ENCODE measurements at regions not wholly inside any gene's neighbourhood (a gene's known extent, or its start where the extent isn't known, plus 50 kb on each side); places are given as distances from the start of the nearest gene placed in this dataset.

- TF ChIP-seq POLR2A (IDR thresholded peaks at IDR 0.05) (no peak), CTCF (IDR thresholded peaks at IDR 0.05) (peak in 1 of 4 experiments; percentile 14)
Observed at GRCh38 chrX:45849261-45849862, 648.7 kb upstream of the DIPK2B start.
